ENCODE measurements at regions not wholly inside any gene's neighbourhood (a gene's known extent, or its start where the extent isn't known, plus 50 kb on each side); places are given as distances from the start of the nearest gene placed in this dataset.
A peak's percentile ranks its signal among the peaks of the same experiment; 100 is the strongest.
"Not testable (repeated sequence)": the region's sequence is repeated elsewhere in the genome, so short reads cannot be mapped to it uniquely, and the experiment has no call there.

DNA sequence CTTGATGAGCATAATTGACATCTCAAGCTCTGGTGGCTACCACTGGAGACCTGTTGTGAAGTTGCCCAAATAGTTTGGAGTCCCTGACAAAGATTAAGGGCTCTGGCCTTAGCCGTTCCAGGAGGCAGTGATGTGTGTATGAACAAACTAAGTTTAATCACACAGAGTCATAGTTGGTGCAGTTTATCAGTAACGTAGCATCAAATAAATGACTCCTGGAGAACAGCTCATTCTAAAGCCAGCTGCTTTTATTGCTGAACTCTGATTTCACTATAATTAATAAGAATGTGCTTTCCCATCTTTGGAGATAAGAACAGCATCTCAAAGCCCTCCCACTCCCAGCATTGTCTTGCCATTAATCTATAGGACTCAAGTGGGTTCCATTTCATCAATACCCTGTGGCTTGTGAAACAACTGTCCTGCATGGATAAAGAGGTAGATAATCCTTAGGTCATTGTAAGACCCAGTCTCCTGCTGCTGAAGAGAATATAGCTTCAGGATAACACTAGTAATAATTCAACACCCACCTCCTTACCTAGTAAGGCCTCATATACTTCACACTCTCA, 211.4 kb upstream of the THUMPD2 start:
- H3K9me3 ChIP-seq (ENCODE audit: control insufficient read depth, low read length, poor library complexity, severe bottlenecking), result no peaks in the 10 kb centered on the region
- no peaks in the 10 kb centered on the region for H3K4me1 Mint-ChIP-seq
- peaks cover 6% of the 10 kb centered on the region for H3K27me3 Mint-ChIP-seq
- no peak overlapping the region for H3K4me3 Mint-ChIP-seq
- H3K27ac Mint-ChIP-seq, result no peak overlapping the region
- DNase-seq (no peak), ATAC-seq (no peak)
- H3K36me3 Mint-ChIP-seq (ENCODE audit: low read depth), result no peaks in the 10 kb centered on the region

DNA sequence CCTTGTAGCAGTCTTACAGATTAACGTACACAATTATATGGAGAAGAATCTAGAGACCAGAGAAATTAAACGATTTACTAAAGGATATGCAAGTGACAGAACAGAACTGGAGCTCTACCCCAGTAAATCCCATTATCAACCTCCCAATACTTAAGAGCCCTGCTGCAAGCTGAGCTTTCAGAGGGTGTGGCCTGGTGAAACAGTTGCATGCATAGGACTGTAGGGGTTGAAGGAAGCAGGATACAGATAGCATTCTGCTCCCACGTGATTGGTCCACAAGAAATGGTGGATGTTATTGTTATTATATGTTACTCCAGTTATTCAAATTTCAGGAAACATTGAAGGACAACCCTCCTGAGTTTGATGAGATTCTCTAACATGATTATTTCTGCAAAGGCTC, 210.8 kb upstream of the THUMPD2 start:
- H3K4me1 Mint-ChIP-seq, result no peaks in the 10 kb centered on the region
- H3K36me3 Mint-ChIP-seq (ENCODE audit: low read depth), result no peaks in the 10 kb centered on the region
- H3K9me3 ChIP-seq (ENCODE audit: control insufficient read depth, low read length, poor library complexity, severe bottlenecking), result no peaks in the 10 kb centered on the region
- no peak overlapping the region for H3K4me3 Mint-ChIP-seq
- ATAC-seq (no peak), DNase-seq (no peak)
- H3K27me3 Mint-ChIP-seq, result peaks cover 6% of the 10 kb centered on the region
- H3K27ac Mint-ChIP-seq, result no peak overlapping the region

GRCh38 chr2:39981883-39982311, 202.8 kb upstream of the THUMPD2 start:
- peaks cover 2% of the 10 kb centered on the region for H3K36me3 Mint-ChIP-seq (ENCODE audit: low read depth)
- H3K4me1 Mint-ChIP-seq, result no peaks in the 10 kb centered on the region
- no peaks in the 10 kb centered on the region for H3K9me3 ChIP-seq (ENCODE audit: control insufficient read depth, low read length, poor library complexity, severe bottlenecking)
- DNase-seq, result no peak
- ATAC-seq, result no peak
- no peak overlapping the region for H3K4me3 Mint-ChIP-seq
- H3K27me3 Mint-ChIP-seq, result peaks cover 6% of the 10 kb centered on the region
- H3K27ac Mint-ChIP-seq, result no peak overlapping the region

GRCh38 chr2:39975476-39976020, 196.5 kb upstream of the THUMPD2 start:
- Mint-ChIP-seq H3K27me3 (no peaks in the 10 kb centered on the region), H3K4me3 (no peak overlapping the region), H3K27ac (no peak overlapping the region), H3K36me3 (ENCODE audit: low read depth) (no peaks in the 10 kb centered on the region), H3K4me1 (no peaks in the 10 kb centered on the region)
- ATAC-seq, result no peak
- no peak for DNase-seq
- H3K9me3 ChIP-seq (ENCODE audit: control insufficient read depth, low read length, poor library complexity, severe bottlenecking), result no peaks in the 10 kb centered on the region

DNA sequence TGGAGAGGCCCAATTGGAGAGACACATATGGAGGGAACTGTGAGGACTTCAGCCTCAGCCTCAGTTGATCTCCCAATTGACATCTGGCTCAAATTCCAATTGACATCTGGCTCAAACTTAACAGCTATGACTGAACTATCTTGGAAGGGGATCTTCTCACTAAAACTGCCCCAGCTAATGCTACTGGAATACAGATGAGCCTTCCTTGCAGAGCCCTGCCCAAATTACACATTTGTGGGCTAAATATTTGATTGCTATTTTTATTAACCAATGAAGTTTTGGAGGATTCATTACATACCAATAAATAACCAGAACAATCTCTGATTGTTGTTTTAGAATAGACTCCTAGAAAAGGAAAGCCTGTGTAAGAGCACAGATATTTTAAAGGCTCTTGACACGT, 189.0 kb upstream of the THUMPD2 start:
- ATAC-seq (no peak), DNase-seq (no peak)
- no peak overlapping the region for H3K4me3 Mint-ChIP-seq
- no peaks in the 10 kb centered on the region for H3K4me1 Mint-ChIP-seq
- H3K9me3 ChIP-seq (ENCODE audit: control insufficient read depth, low read length, poor library complexity, severe bottlenecking), result no peaks in the 10 kb centered on the region
- no peaks in the 10 kb centered on the region for H3K36me3 Mint-ChIP-seq (ENCODE audit: low read depth)
- H3K27ac Mint-ChIP-seq, result no peak overlapping the region
- no peaks in the 10 kb centered on the region for H3K27me3 Mint-ChIP-seq

- not testable (repeated sequence) for H3K36me3 Mint-ChIP-seq (ENCODE audit: low read depth); H3K4me3 Mint-ChIP-seq; DNase-seq
Observed at GRCh38 chr2:39960681-39961080, 181.6 kb upstream of the THUMPD2 start.

DNA sequence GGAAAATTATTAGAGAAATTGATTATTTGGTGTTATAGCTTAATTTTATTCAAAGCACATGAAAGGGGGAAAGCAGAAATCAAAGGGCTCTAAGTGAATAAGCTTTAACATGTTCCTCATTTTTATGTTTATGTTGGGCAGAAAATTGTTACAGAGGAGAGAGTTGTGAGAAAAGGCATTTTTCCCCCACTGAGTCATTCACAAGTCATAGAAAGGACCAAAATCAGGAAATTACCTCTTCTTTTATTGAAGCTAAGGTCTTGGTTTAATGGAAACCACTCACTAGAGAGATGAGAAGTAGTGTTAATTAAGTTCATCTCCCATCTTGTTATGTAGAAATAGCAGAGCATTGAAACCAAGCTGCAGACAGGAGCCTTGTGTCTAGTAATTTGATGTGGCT, 175.3 kb upstream of the THUMPD2 start:
- Mint-ChIP-seq H3K4me1 (no peaks in the 10 kb centered on the region), H3K27ac (no peak overlapping the region), H3K27me3 (peaks cover 8% of the 10 kb centered on the region), H3K4me3 (no peak overlapping the region), H3K36me3 (ENCODE audit: low read depth) (no peaks in the 10 kb centered on the region)
- DNase-seq, result no peak
- H3K9me3 ChIP-seq (ENCODE audit: control insufficient read depth, low read length, poor library complexity, severe bottlenecking), result no peaks in the 10 kb centered on the region
- no peak for ATAC-seq

More at GRCh38 chr2:39960681-39961080, 181.6 kb upstream of the THUMPD2 start:
- not testable (repeated sequence) for H3K4me1 Mint-ChIP-seq; ATAC-seq; H3K27me3 Mint-ChIP-seq; H3K27ac Mint-ChIP-seq; H3K9me3 ChIP-seq (ENCODE audit: control insufficient read depth, low read length, poor library complexity, severe bottlenecking)

DNA sequence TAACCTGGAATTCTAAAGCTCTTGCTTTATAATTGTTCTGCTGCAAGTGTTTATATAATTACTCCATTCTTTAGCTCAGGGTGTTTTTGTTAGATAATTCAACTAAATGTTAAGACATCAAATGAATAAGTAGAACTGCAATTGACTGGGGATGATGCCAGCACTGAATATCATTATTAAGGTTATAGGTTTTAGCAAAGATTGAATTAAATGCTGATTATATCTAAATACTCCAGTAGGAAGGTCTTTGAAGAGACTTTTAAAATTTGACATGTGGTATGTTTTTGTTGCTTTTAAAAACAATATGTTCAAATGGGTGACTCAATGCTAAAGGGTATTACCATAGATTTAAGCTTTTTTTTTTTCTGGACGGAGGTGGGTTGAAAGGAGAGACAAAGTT, 170.1 kb upstream of the THUMPD2 start:
- H3K27me3 Mint-ChIP-seq, result peaks cover 21% of the 10 kb centered on the region
- H3K9me3 ChIP-seq (ENCODE audit: control insufficient read depth, low read length, poor library complexity, severe bottlenecking), result no peaks in the 10 kb centered on the region

DNA sequence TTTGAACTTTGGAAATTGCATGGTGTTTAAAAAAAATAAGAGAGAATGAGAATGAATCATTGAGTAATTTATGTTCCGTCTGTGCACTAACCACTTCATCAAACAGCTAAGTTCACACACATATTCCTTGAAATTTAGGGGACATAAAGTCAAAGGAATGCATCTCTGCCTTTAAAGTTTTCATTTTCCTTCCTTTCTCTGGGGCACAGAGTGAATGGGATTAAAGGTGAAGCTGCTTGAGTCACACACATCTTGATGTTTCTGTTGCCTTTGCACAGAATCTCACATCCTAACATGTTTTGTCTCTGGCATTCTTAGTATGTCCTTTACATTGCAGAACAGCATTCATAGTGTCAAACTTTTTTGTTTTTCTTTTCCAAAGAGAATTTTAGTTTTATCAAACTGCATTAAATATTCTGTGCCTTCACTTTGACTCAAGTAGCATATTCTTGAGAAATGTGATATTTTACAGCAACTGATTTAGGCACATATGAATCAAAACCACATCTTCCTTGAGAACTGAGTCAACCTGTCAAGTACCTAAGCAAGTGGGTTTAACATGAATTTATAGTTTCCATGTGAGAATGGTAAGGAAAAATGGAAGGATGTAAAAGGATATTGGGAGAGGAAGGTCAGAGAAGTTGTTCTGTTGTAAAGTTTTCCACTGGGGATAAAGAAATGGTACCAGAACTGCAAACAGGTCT, 169.1 kb upstream of the THUMPD2 start:
- H3K4me1 Mint-ChIP-seq, result no peaks in the 10 kb centered on the region
- peaks cover 2% of the 10 kb centered on the region for H3K36me3 Mint-ChIP-seq (ENCODE audit: low read depth)
- DNase-seq (no peak), ATAC-seq (no peak)
- H3K27ac Mint-ChIP-seq, result no peak overlapping the region
- H3K9me3 ChIP-seq (ENCODE audit: control insufficient read depth, low read length, poor library complexity, severe bottlenecking), result no peaks in the 10 kb centered on the region
- H3K4me3 Mint-ChIP-seq, result no peak overlapping the region
- H3K27me3 Mint-ChIP-seq, result peaks cover 17% of the 10 kb centered on the region

More for the DNA sequence above, 170.1 kb upstream of the THUMPD2 start:
- Mint-ChIP-seq H3K4me3 (no peak overlapping the region), H3K4me1 (no peaks in the 10 kb centered on the region), H3K36me3 (ENCODE audit: low read depth) (peaks cover 2% of the 10 kb centered on the region), H3K27ac (no peak overlapping the region)
- ATAC-seq, result no peak
- DNase-seq, result no peak

- DNase-seq, result no peak
- Mint-ChIP-seq H3K4me3 (no peak overlapping the region), H3K36me3 (ENCODE audit: low read depth) (peaks cover 2% of the 10 kb centered on the region), H3K27me3 (peaks cover 17% of the 10 kb centered on the region), H3K27ac (no peak overlapping the region), H3K4me1 (no peaks in the 10 kb centered on the region)
- no peak for ATAC-seq
- no peaks in the 10 kb centered on the region for H3K9me3 ChIP-seq (ENCODE audit: control insufficient read depth, low read length, poor library complexity, severe bottlenecking)
Observed at GRCh38 chr2:39947294-39948015, 168.4 kb upstream of the THUMPD2 start.

GRCh38 chr2:39942950-39943349, 163.9 kb upstream of the THUMPD2 start:
- no peak overlapping the region for H3K4me3 Mint-ChIP-seq
- H3K36me3 Mint-ChIP-seq (ENCODE audit: low read depth), result no peaks in the 10 kb centered on the region
- no peaks in the 10 kb centered on the region for H3K27me3 Mint-ChIP-seq
- no peaks in the 10 kb centered on the region for H3K9me3 ChIP-seq (ENCODE audit: control insufficient read depth, low read length, poor library complexity, severe bottlenecking)
- H3K4me1 Mint-ChIP-seq, result no peaks in the 10 kb centered on the region
- ATAC-seq (no peak), DNase-seq (no peak)
- no peak overlapping the region for H3K27ac Mint-ChIP-seq

DNA sequence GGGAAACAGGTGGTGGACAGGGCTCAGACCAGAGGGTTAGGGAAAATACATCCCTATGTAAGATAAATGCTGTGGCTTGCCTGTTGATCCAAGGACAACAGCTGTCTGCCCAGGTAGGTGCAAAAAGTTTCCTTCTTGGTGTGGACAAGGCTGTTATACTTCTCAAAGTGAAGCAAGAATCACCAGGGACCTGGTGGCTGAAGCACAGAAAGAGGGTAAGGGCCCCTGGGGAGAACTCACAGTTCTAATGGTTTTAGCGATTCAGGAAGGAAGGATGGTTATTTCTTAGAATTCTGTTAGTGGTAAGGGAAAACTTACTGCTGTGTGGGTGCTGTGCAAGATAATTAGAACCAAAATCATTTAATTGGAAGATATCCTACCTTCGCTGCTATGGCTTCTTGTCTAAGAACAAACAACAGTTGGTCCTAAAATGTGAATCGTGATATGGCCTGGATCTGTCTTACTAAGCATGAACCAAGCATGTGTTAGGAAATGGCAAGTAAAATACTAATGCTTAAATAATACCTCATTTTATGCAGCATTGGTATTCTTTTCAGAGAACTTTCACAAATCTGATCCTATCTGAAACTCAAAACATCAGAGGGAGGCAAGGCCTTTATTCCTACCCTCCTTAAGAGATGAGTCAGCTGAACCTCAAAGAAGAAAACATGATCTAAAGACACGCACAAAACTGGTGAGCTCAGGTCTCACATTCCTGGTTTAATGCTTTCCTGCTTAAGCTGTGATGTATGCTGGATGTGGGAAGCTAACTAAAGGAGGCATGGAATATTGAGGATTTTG, 159.2 kb upstream of the THUMPD2 start:
- no peaks in the 10 kb centered on the region for H3K36me3 Mint-ChIP-seq (ENCODE audit: low read depth)
- no peaks in the 10 kb centered on the region for H3K9me3 ChIP-seq (ENCODE audit: control insufficient read depth, low read length, poor library complexity, severe bottlenecking)
- no peak for DNase-seq
- H3K27ac Mint-ChIP-seq, result no peak overlapping the region
- H3K4me3 Mint-ChIP-seq, result peak overlapping the region; percentile 4
- ATAC-seq, result no peak
- H3K4me1 Mint-ChIP-seq, result no peaks in the 10 kb centered on the region
- H3K27me3 Mint-ChIP-seq, result peaks cover under 1% of the 10 kb centered on the region

GRCh38 chr2:39937621-39938020, 158.6 kb upstream of the THUMPD2 start:
- H3K4me1 Mint-ChIP-seq, result no peaks in the 10 kb centered on the region
- ATAC-seq (no peak), DNase-seq (no peak)
- H3K4me3 Mint-ChIP-seq, result peak overlapping the region; percentile 4
- no peaks in the 10 kb centered on the region for H3K36me3 Mint-ChIP-seq (ENCODE audit: low read depth)
- H3K9me3 ChIP-seq (ENCODE audit: control insufficient read depth, low read length, poor library complexity, severe bottlenecking), result no peaks in the 10 kb centered on the region
- H3K27me3 Mint-ChIP-seq, result peaks cover 5% of the 10 kb centered on the region
- no peak overlapping the region for H3K27ac Mint-ChIP-seq

All from T-helper 17 cell (primary cell).